AG04450 (cell line): ENCODE measurements at regions not wholly inside any gene's neighbourhood (a gene's known extent, or its start where the extent isn't known, plus 50 kb on each side); places are given as distances from the start of the nearest gene placed in this dataset.
A peak's percentile ranks its signal among the peaks of the same experiment; 100 is the strongest.
"Not testable (repeated sequence)": the region's sequence is repeated elsewhere in the genome, so short reads cannot be mapped to it uniquely, and the experiment has no call there.

Source experiments
- CTCF ChIA-PET: fragments of 300-600, 350-600 bp; formaldehyde crosslinking; extraction: SDS; loops from one replicate; lab custom pipeline; 2022; ENCODE audit warnings: antibody characterized with exemption, inconsistent platforms; lab: Charles Lee
- POLR2A ChIA-PET: fragments of 350-600 bp; formaldehyde crosslinking; extraction: SDS; loops from one replicate; lab custom pipeline; 2021; ENCODE audit warnings: antibody characterized with exemption, inconsistent platforms; lab: Yijun Ruan, JAX
- DNase-seq: peaks from one replicate; pipeline ENCODE4 v3.0.0-alpha.2; 2011; ENCODE audit warnings: low read depth, low spot score
- H3K27ac ChIP-seq: one replicate; pipeline ENCODE4 v1.5.1; 2012; ENCODE audit warnings: low read depth, low read length, control low read depth
- H3K27me3 ChIP-seq: one replicate; pipeline ENCODE4 v1.6.0; 2012; ENCODE audit warnings: low read length; ENCODE audit not compliant: control insufficient read depth, insufficient read depth
- H3K4me3 ChIP-seq: 2 replicates; pipeline ENCODE4 v1.5.1; 2011; ENCODE audit warnings: mild to moderate bottlenecking, low read depth, low read length, control low read depth
- H3K9me3 ChIP-seq: 2 replicates; pipeline ENCODE4 v1.5.1; 2012; ENCODE audit warnings: low read length; ENCODE audit not compliant: control insufficient read depth, insufficient read depth
- TF ChIP-seq, protein P1 (sequence below): IDR thresholded peaks from 2 replicates; pipeline ENCODE4 v1.5.1; 2011; ENCODE audit warnings: low read depth, low read length, control low read depth, inconsistent platforms

DNA sequence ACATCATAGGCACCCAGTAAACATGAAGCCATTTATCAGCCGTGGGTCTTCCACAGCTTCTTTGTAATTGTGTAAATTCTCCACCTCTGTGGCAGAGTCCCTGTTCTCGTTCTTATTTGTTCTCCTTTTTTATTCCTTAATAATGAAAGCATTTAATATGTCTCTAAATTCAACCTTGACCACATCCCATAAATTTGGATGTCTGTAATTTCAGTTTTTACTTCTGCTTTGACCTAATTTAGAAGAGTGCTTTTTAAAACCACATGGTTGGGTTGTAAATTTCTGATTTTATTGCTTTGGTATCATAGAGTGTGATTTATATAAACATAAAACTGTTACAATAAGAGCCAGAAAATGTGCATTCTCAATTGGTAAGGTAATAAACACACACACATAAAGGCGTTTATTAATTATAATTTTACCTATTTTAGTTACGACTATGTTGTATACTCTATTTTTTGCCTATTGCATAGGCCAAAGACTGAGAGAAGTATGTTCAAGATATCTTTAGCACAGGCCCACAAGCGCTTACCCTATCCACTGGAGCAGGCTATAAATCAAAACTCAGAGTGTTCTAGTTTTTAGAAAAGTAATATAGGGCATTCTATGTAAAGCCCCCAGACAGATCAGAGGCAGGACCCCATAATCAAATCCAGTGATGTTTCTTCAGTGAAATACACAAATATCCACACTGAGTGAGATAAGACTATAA, 58.0 kb upstream of the CCND1 start:
- H3K4me3 ChIP-seq, result no peak overlapping the region
- H3K27ac ChIP-seq, result no peak overlapping the region
- H3K27me3 ChIP-seq, result peaks cover 3% of the 10 kb centered on the region
- no peak for DNase-seq
- ChIA-PET CTCF (no interaction called here), POLR2A (no interaction called here)
- TF ChIP-seq, protein P1, sequence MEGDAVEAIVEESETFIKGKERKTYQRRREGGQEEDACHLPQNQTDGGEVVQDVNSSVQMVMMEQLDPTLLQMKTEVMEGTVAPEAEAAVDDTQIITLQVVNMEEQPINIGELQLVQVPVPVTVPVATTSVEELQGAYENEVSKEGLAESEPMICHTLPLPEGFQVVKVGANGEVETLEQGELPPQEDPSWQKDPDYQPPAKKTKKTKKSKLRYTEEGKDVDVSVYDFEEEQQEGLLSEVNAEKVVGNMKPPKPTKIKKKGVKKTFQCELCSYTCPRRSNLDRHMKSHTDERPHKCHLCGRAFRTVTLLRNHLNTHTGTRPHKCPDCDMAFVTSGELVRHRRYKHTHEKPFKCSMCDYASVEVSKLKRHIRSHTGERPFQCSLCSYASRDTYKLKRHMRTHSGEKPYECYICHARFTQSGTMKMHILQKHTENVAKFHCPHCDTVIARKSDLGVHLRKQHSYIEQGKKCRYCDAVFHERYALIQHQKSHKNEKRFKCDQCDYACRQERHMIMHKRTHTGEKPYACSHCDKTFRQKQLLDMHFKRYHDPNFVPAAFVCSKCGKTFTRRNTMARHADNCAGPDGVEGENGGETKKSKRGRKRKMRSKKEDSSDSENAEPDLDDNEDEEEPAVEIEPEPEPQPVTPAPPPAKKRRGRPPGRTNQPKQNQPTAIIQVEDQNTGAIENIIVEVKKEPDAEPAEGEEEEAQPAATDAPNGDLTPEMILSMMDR, result no peak
- peaks cover 3% of the 10 kb centered on the region; the same call in 1 of the 2 replicates for H3K9me3 ChIP-seq

DNA sequence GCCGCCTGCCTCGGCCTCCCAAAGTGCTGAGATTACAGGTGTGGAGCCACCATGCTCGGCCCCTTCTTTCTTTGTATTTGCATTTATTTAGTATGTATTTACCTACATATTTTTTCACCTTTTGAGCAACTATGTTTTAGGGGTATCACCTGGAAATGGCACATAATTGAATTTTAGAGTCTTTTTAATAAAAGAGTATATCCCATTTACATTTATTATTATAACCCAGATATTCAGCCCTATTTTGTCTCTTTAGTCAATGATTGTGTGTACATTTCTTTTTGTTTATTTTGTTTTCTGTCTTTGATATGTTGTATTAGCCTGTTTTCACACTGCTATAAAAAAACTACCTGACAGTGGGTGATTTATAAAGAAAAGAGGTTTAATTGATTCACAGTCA, 56.8 kb upstream of the CCND1 start:
- no peak overlapping the region for H3K4me3 ChIP-seq
- no peak overlapping the region for H3K27ac ChIP-seq
- ChIA-PET POLR2A (no interaction called here), CTCF (no interaction called here)
- H3K9me3 ChIP-seq, result peaks cover 3% of the 10 kb centered on the region; the same call in 1 of the 2 replicates
- peaks cover 3% of the 10 kb centered on the region for H3K27me3 ChIP-seq
- DNase-seq, result no peak
- TF ChIP-seq, protein P1, result no peak

DNA sequence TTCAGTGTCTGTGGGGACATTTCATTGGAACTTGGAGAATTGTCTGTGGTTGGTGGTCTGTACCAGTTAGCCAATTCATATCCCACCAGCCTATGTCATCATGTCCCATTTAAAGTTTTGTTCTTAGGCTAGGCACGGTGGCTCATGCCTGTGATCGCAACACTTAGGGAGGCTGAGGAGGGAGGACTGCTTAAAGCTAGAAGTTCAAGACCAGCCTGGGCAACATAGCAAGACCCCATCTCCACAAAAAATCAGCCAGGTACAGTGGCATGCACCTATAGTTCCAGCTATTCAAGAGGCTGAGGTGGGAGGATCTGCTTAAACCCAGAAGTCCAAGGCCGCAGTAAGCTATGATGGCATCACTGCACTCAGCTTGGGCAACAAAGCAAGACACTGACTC, 55.6 kb upstream of the CCND1 start:
- no peak overlapping the region for H3K4me3 ChIP-seq
- H3K27me3 ChIP-seq, result no peaks in the 10 kb centered on the region
- H3K27ac ChIP-seq, result no peak overlapping the region
- POLR2A ChIA-PET, result no interaction called here
- peaks cover 3% of the 10 kb centered on the region; the same call in 1 of the 2 replicates for H3K9me3 ChIP-seq
- CTCF ChIA-PET, result no interaction called here
- TF ChIP-seq, protein P1, result no peak
- DNase-seq, result no peak

DNA sequence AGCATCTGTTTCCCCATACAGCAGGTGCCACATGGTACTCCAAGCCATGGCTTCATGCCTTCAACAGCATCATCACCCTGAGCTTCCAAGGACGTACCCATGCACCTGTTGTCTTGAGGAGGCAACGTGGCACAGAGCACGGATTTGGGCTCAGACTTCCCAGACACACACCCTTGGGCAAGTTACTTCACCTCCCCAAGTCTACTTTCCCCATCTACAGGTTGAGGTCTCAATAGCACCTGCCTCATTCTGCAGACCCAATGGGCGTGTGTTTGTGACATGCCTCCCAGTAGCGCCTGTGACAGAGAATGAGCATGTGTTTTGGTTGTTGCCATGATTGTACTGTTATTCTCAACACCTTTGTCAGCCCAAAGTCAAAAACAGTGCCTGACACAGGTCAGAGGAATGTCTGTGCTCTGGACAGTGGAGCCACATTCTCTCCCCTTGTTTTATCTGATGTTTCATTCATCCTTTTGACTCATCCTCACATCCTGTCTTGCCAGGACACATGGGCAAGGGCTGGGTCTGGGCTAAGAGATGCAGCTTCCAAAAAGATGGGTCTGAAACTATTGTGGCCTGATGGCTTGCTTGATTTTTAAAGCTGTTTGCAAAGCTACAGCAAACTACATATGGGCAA, 53.4 kb upstream of the CCND1 start:
- ChIA-PET POLR2A (no interaction called here), CTCF (interaction anchor here (0.5 to 1.1 kb wide), 3 partner anchors 14 to 42 kb away, joined by 3 read pairs; no protein-coding TSS in a partner anchor)
- peak; percentile 13 for DNase-seq
- H3K9me3 ChIP-seq, result peaks cover 5% of the 10 kb centered on the region
- no peaks in the 10 kb centered on the region for H3K27me3 ChIP-seq
- peak overlapping the region; percentile 31 for H3K27ac ChIP-seq
- TF ChIP-seq, protein P1, result no peak
- H3K4me3 ChIP-seq, result no peak overlapping the region

DNA sequence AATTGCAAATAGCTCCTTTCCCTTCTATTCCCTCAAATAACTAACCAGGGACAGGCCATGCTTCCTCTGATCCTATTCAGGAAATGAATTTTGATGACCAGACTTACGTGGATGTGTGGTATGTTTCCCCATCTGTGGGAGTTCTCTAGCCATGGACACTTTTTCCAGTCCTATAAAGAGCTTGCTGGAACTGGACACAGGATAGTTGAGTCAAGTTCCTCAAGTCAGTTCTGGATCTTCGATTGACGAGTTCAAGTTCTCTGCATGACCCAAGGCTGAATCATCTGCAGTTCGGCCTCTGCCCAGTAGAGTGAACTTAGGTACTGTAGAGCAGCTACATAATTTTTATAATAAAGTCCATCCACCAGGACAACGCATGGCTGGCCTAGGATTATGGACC, 52.7 kb upstream of the CCND1 start:
- no peak overlapping the region for H3K4me3 ChIP-seq
- ChIA-PET CTCF (interaction anchor here (0.5 to 2.1 kb wide), 10 partner anchors 10 to 417 kb away, joined by 3 to 8 read pairs (median 3); no protein-coding TSS in a partner anchor), POLR2A (interaction anchor here (0.6 kb wide), 2 partner anchors 91 to 465 kb away, joined by 4 to 9 read pairs; no protein-coding TSS in a partner anchor)
- no peak overlapping the region for H3K27ac ChIP-seq
- H3K9me3 ChIP-seq, result peaks cover 9% of the 10 kb centered on the region
- peak; percentile 23 for DNase-seq
- TF ChIP-seq, protein P1, result peak; percentile 45
- no peaks in the 10 kb centered on the region for H3K27me3 ChIP-seq

DNA sequence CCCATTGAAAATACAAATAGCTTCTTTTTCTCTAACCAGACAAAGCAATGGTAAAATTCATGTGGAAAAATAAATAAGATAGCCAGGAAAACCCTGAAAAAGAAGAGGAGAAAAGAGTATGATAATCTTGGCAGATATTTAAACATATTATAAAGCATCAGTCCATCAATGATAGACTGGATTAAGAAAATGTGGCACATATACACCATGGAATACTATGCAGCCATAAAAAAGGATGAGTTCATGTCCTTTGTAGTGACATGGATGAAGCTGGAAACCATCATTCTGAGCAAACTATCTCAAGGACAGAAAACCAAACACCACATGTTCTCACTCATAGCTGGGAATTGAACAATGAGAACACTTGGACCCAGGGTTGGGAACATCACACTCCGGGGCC, 50.9 kb upstream of the CCND1 start:
- CTCF ChIA-PET, result interaction anchor here (1.0 to 2.1 kb wide), 2 partner anchors 10 to 14 kb away, joined by 3 to 8 read pairs; no protein-coding TSS in a partner anchor
- H3K27me3 ChIP-seq, DNase-seq, H3K27ac ChIP-seq, H3K4me3 ChIP-seq: not testable (repeated sequence)
- POLR2A ChIA-PET, result interaction anchor here (0.7 kb wide), 1 partner anchor 31 kb away, joined by 3 read pairs; no protein-coding TSS in a partner anchor
- peaks cover 11% of the 10 kb centered on the region for H3K9me3 ChIP-seq
